ENCODE measurements at regions not wholly inside any gene's neighbourhood (a gene's known extent, or its start where the extent isn't known, plus 50 kb on each side); places are given as distances from the start of the nearest gene placed in this dataset.

GRCh38 chr13:112225429-112226090 is 150.6 kb upstream of the SPACA7 start:
- no peak for DNase-seq

- DNase-seq: no peak
These were observed 149.7 kb upstream of the SPACA7 start for GRCh38 chr13:112226320-112227002.

GRCh38 chr13:112227031-112227430 is 149.1 kb upstream of the SPACA7 start:
- no peak for DNase-seq

DNA sequence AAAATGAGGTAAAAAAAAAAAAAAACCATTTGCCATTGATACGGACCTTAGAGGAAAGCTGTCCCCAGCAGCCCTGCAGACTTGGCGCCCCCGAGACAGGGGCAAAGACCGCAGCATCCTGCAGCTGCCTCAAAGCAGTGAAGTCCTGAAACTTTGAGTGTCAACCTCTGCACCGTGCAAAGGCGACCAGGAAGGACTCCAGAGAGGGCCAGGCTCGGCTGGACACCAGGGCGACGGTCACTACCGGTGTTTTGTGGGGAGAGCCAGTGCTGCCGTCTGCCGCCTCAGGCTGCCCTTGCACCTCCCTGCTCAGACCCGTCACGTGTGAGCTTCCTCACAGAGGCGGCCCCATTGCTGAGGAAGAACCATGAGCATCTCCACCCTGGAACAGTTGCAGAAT is 146.7 kb upstream of the SPACA7 start:
- DNase-seq: no peak

DNA sequence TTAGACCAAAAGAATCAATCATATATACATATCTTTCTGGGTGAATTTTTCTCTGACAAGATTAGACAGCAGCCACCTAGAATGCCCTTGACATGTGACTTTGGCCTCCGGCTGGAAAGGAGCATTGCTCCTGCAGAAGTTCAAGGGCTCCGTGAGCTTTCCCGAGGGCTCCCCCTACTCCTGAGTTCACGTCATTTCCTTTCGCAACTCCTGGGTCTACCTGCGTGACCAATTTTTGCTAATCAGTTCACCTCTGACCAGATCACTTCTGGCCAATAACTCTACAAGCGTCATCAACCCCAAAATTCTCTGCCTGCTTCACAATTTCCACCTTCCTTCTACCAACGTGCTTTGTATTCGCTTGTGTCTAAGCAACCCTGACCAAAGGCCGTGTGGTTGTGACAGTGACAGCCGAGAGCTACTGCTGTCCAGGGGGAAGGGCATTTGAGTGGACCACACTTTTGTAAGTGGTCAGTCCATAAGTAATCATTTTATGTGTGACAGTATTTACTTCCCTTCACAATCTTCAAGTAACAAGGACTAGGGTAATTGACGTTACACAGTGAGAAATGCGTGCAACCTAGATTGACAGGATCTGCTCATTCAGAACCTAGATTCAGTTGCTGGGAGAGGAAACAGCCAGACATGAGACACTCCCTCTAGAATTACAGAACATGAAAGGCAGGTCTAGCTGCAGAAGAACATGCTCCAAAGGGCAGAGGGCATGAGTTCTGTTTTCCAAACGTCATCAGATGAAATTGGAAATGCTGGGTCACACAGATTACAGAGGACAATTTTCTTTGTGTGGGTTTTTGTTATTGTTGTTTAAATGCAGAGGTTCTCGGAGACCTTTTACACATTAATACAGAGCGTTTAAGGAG is 145.9 kb upstream of the SPACA7 start:
- no peak for DNase-seq

DNA sequence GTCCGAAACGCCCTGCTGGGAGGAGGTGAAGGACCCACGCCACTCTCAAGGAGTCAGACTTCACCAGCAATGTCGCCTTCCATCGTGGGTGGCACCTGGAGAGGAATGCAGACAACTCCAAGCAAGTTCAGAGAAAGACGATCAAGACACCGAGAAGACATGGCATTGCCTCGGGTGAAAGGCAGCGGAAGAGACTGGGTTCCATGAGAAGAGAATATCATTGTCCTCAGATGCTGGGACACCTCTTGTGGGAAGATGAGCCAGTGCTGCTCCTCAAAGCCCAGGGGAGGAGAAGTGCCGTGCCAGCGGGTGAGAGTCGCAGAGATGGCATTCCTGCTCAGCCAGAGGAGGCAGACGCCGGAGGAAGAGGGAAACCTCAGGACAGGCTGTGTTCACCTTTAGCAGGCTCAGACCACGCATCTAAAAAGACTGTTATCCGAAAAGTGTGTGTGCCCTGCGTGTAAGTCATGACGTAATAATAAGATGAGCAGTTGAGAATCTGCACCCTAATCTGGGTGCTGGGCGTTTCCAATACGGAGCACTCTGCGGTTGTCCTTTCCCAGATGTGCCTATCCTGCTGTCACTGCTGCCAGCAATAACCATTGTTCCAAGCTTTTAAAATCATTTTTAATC is 144.6 kb upstream of the SPACA7 start:
- DNase-seq: no peak

- no peak for DNase-seq
These were observed 142.9 kb upstream of the SPACA7 start for GRCh38 chr13:112233256-112233655.

GRCh38 chr13:112233716-112234115 is 142.4 kb upstream of the SPACA7 start:
- DNase-seq: no peak

GRCh38 chr13:112234131-112234875 is 141.9 kb upstream of the SPACA7 start:
- DNase-seq: no peak

DNA sequence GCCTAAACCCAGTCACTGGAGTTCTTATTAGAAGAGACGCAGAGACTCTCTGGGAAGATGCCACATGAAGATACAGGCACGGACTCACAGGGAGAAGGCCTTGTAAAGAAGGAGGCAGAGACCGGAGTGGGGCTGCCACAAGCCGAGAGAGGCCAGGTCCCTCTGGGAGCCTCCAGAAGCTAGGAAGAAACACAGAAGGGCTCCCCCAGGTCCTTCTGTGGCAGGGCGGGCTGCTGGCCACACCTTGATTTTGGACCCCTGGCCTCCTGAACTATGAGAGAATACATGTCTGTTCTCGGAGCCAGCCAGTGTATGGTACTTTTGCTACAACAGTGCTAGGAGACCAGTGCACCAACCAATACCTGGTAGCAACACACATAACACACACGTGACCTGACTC is 140.1 kb upstream of the SPACA7 start:
- no peak for DNase-seq

DNA sequence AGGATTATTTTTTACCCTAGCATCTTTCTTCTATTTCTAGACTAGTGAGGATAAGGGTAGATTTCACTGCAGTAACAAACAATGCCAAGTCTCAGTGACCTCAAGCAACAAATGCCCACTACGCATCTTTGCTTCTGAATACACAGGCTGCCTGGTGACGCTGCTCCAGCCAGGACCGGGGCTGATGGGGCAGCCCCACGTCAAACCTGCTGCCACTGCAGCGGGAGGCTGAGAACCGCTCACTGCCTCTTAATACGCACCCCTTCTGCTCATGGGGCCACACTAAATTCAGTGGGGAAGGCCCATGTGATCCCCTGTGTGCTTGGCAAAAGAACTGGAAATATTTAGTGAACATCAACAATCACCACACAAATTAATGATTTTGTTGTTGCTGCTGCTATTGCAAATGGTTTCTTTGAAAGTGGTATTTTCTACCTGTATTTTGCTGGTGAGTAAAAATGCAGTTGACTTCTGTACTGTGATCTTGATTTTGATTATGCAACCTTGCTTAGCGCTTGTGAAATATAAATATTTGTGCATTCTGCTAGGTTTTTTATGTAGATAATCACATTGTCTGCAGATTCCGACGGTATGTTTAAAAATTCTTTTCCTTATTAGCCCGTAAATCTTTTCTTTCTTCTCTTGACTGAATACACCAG is 139.5 kb upstream of the SPACA7 start:
- DNase-seq: no peak

- no peak for DNase-seq
These were observed 137.6 kb upstream of the SPACA7 start for GRCh38 chr13:112238436-112238995.

- no peak for DNase-seq
These were observed 136.1 kb upstream of the SPACA7 start for GRCh38 chr13:112240076-112240475.

DNA sequence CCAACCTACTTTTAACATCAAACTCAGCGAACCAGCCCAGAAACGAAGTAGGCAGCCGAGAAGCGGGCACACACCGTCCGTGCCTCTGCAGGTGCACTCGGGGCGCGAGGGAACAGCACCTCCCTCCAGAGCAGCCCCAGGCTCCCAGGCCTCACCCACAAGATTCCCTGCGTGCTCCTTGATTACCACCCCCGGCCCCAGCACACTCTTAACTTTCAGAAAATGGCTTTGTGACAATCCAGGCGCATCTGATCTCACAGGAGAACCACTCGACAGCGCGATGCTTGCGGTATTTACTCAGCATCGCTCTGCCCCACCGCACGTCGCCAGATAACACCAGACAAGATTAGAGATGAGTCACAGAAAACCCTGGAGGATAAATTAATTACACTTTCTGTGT is 134.9 kb upstream of the SPACA7 start:
- DNase-seq: no peak

DNA sequence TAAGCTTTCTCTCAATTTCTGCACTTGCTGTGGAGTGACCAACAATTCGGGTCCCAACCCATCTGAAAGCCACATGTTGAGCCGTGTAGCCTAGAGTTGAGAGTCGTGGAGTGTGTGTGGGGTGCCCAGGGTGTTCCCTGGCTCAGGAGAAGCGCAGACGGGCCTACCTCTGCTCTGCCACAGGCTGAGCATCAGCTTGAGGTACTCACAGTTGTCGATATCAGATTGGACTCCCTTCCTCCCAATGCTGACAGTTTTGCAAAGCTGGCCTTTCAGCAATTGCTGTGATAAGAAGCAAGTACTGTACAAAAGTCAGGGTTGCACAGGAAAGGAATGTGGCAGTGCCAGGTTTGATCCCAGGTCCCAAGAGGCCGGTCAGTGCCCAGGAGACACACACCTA is 133.4 kb upstream of the SPACA7 start:
- DNase-seq: no peak

GRCh38 chr13:112244061-112244460 is 132.1 kb upstream of the SPACA7 start:
- DNase-seq: no peak

GRCh38 chr13:112244495-112245177 is 131.5 kb upstream of the SPACA7 start:
- no peak for DNase-seq

GRCh38 chr13:112245179-112245724 is 130.9 kb upstream of the SPACA7 start:
- no peak for DNase-seq

DNA sequence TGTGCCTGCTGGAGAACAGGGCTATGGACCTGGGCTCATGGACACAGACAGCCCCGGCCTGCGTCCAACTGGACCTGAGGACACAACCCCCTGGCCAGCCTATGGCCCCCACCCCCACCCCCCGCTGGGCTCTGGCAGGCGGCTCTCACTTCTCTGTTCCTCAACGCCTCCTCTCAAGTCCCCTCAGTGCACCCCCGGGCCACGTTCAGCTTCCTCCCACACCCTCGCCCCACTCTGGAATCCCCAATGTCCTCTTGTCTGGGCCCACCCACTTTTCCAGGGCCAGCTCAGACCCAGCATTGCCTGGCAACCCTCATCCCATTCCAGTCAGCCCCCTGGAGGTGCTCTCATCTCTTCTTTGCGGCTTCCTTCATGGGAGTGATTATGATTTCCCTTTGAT is 130.2 kb upstream of the SPACA7 start:
- DNase-seq: no peak

GRCh38 chr13:112246731-112247470 is 129.3 kb upstream of the SPACA7 start:
- DNase-seq: no peak
